CD4-positive, alpha-beta memory T cell (primary cell): ENCODE measurements at regions not wholly inside any gene's neighbourhood (a gene's known extent, or its start where the extent isn't known, plus 50 kb on each side); places are given as distances from the start of the nearest gene placed in this dataset.

Experiments used
- CTCF ChIA-PET: fragments of 350-600 bp; sonication (Branson Sonifier 250); formaldehyde crosslinking; loops from one replicate; lab custom pipeline; 2021; ENCODE audit warnings: inconsistent platforms; ENCODE audit not compliant: partially characterized antibody; lab: Charles Lee
- POLR2A ChIA-PET: fragments of 350-600 bp; sonication (Branson Sonifier 250); formaldehyde crosslinking; loops from one replicate; lab custom pipeline; 2021; ENCODE audit not compliant: partially characterized antibody; lab: Charles Lee
- DNase-seq, 5 donors: peaks; one replicate each; pipeline versions ENCODE4 v3.0.0 to v3.0.0-alpha.2; 2020 to 2022; ENCODE audit warnings: mixed read lengths in 1 of 5
- H3K27ac ChIP-seq: one replicate; pipeline ENCODE4 v1.7.0; 2013; ENCODE audit warnings: low read depth, low read length
- H3K27me3 ChIP-seq: 2 replicates; pipeline ENCODE4 v1.7.0; 2013; ENCODE audit warnings: mild to moderate bottlenecking, low read length, moderate library complexity; ENCODE audit not compliant: insufficient read depth
- H3K36me3 ChIP-seq: 2 replicates; pipeline ENCODE4 v1.7.0; 2013; ENCODE audit warnings: mild to moderate bottlenecking, low read length, moderate library complexity; ENCODE audit not compliant: insufficient read depth
- H3K4me1 ChIP-seq: 2 replicates; pipeline ENCODE4 v1.7.0; 2013; ENCODE audit warnings: mild to moderate bottlenecking, low read length, moderate library complexity; ENCODE audit not compliant: insufficient read depth
- H3K4me3 ChIP-seq, 2 donors: one replicate each; pipeline ENCODE4 v1.7.0; 2013; ENCODE audit warnings: low read length in 2 of 2, mild to moderate bottlenecking in 1 of 2
- H3K9me3 ChIP-seq, 2 donors: one replicate each; pipeline ENCODE4 v1.7.0; 2013; ENCODE audit warnings: low read length in 2 of 2, control low read depth in 1 of 2; ENCODE audit not compliant: control insufficient read depth in 1 of 2
- H3K27ac Mint-ChIP-seq, 7 donors: one replicate each; pipeline ENCODE4 v1.8.0; 2020 to 2021; ENCODE audit warnings: mixed read lengths in 7 of 7, mild to moderate bottlenecking in 6 of 7, inconsistent platforms in 3 of 7, moderate library complexity in 3 of 7
- H3K27me3 Mint-ChIP-seq, 2 donors: one replicate each; pipeline ENCODE4 v1.8.0; 2020 to 2021; ENCODE audit warnings: mixed read lengths in 2 of 2
- H3K36me3 Mint-ChIP-seq, 2 donors: one replicate each; pipeline ENCODE4 v1.8.0; 2020 to 2021; ENCODE audit warnings: mixed read lengths in 2 of 2, inconsistent platforms in 1 of 2, mild to moderate bottlenecking in 1 of 2
- H3K4me1 Mint-ChIP-seq, 4 donors: one replicate each; pipeline ENCODE4 v1.8.0; 2020 to 2021; ENCODE audit warnings: mixed read lengths in 4 of 4, mild to moderate bottlenecking in 1 of 4
- H3K4me3 Mint-ChIP-seq, 8 donors: one replicate each; pipeline ENCODE4 v1.8.0; 2020 to 2021; ENCODE audit warnings: mixed read lengths in 8 of 8, mild to moderate bottlenecking in 7 of 8, moderate library complexity in 6 of 8, inconsistent platforms in 3 of 8
- H3K9me3 Mint-ChIP-seq, 8 donors: one replicate each; pipeline ENCODE4 v1.8.0; 2020 to 2021; ENCODE audit warnings: mixed read lengths in 8 of 8, mild to moderate bottlenecking in 5 of 8, inconsistent platforms in 3 of 8, moderate library complexity in 1 of 8
- intact Hi-C: fragments of 100-400 bp; cut with micrococcal nuclease; formaldehyde crosslinking; loops from one replicate; pipeline ENCODE4 v1.15.1; 2023

- ChIA-PET CTCF (interaction anchor here (0.5 to 2.1 kb wide), 4 partner anchors 14 to 263 kb away, joined by 3 to 12 read pairs (median 3); no protein-coding TSS in a partner anchor), POLR2A (interaction anchor here (0.8 kb wide), 1 partner anchor 13 kb away, joined by 3 read pairs; no protein-coding TSS in a partner anchor)
- Histone ChIP-seq H3K4me3 (no peak overlapping the region), H3K9me3 (no peaks in the 10 kb centered on the region), H3K27ac (no peak overlapping the region), H3K27me3 (no peaks in the 10 kb centered on the region), H3K36me3 (no peaks in the 10 kb centered on the region), H3K4me1 (peaks cover 39% of the 10 kb centered on the region)
- peaks cover 16 to 39% (median 19%) of the 10 kb centered on the region in 4 donors for H3K4me1 Mint-ChIP-seq
- no peak for DNase-seq
- peaks cover 0 to 1% (median 0%) of the 10 kb centered on the region in 8 donors for H3K9me3 Mint-ChIP-seq
- H3K4me3 Mint-ChIP-seq: no peak overlapping the region
- H3K36me3 Mint-ChIP-seq: no peaks in the 10 kb centered on the region
- intact Hi-C loops: no loop called here
- H3K27ac Mint-ChIP-seq: no peak overlapping the region
- H3K27me3 Mint-ChIP-seq: peaks cover 1 to 3% of the 10 kb centered on the region in 2 donors
Observed at GRCh38 chr2:172220121-172220520, 117.4 kb upstream of the DLX2 start.

GRCh38 chr2:172223601-172224054, 120.9 kb upstream of the DLX2 start:
- DNase-seq: peak in 3 of 5 donors; percentile 19 to 43 (median 43)
- Mint-ChIP-seq H3K9me3 (peaks cover 0 to 2% (median 0%) of the 10 kb centered on the region in 8 donors), H3K36me3 (no peaks in the 10 kb centered on the region), H3K4me1 (peaks cover 29 to 63% (median 39%) of the 10 kb centered on the region in 4 donors), H3K27me3 (peaks cover 1 to 3% of the 10 kb centered on the region in 2 donors), H3K4me3 (peak overlapping the region in 7 of 8 donors; percentile 11 to 67 (median 40)), H3K27ac (peak overlapping the region in 5 of 7 donors; percentile 35 to 89 (median 72))
- Histone ChIP-seq H3K4me1 (peaks cover 58% of the 10 kb centered on the region), H3K4me3 (no peak overlapping the region), H3K27me3 (no peaks in the 10 kb centered on the region), H3K9me3 (no peaks in the 10 kb centered on the region), H3K36me3 (no peaks in the 10 kb centered on the region), H3K27ac (no peak overlapping the region)
- CTCF ChIA-PET: interaction anchor here (0.9 to 2.3 kb wide), 6 partner anchors 8 to 243 kb away, joined by 3 to 10 read pairs (median 3); no protein-coding TSS in a partner anchor
- POLR2A ChIA-PET: interaction anchor here (0.9 kb wide), 1 partner anchor 241 kb away, joined by 3 read pairs; no protein-coding TSS in a partner anchor
- intact Hi-C loops: no loop called here

GRCh38 chr2:172225786-172226185, 123.1 kb upstream of the DLX2 start:
- peaks cover 0 to 2% (median 0%) of the 10 kb centered on the region in 8 donors for H3K9me3 Mint-ChIP-seq
- Histone ChIP-seq H3K36me3 (no peaks in the 10 kb centered on the region), H3K4me1 (peaks cover 57% of the 10 kb centered on the region), H3K9me3 (no peaks in the 10 kb centered on the region), H3K4me3 (no peak overlapping the region), H3K27me3 (no peaks in the 10 kb centered on the region), H3K27ac (no peak overlapping the region)
- H3K4me3 Mint-ChIP-seq: peak overlapping the region in 2 of 8 donors; percentile 18 to 34
- DNase-seq: no peak
- ChIA-PET POLR2A (interaction anchor here (1.0 kb wide), 1 partner anchor 237 kb away, joined by 3 read pairs; no protein-coding TSS in a partner anchor), CTCF (interaction anchor here (1.1 to 7.2 kb wide), 4 partner anchors 10 to 236 kb away, joined by 3 to 40 read pairs (median 4); no protein-coding TSS in a partner anchor)
- H3K27me3 Mint-ChIP-seq: peaks cover 0 to 1% of the 10 kb centered on the region in 2 donors
- intact Hi-C loops: no loop called here
- H3K36me3 Mint-ChIP-seq: no peaks in the 10 kb centered on the region
- peak overlapping the region in 4 of 7 donors; percentile 17 to 85 (median 56) for H3K27ac Mint-ChIP-seq
- peaks cover 31 to 64% (median 43%) of the 10 kb centered on the region in 4 donors for H3K4me1 Mint-ChIP-seq

GRCh38 chr2:172226244-172227061, 123.8 kb upstream of the DLX2 start:
- Mint-ChIP-seq H3K36me3 (no peaks in the 10 kb centered on the region), H3K27me3 (peaks cover 0 to 1% of the 10 kb centered on the region in 2 donors), H3K9me3 (peaks cover 0 to 2% (median 0%) of the 10 kb centered on the region in 8 donors), H3K4me3 (peak overlapping the region in 1 of 8 donors; percentile 34), H3K4me1 (peaks cover 31 to 64% (median 44%) of the 10 kb centered on the region in 4 donors), H3K27ac (peak overlapping the region in 3 of 7 donors; percentile 17 to 85 (median 62))
- H3K9me3 ChIP-seq: no peaks in the 10 kb centered on the region
- intact Hi-C loops: no loop called here
- peaks cover 57% of the 10 kb centered on the region for H3K4me1 ChIP-seq
- CTCF ChIA-PET: interaction anchor here (1.1 to 7.2 kb wide), 5 partner anchors 9 to 235 kb away, joined by 3 to 40 read pairs (median 4); no protein-coding TSS in a partner anchor
- H3K27ac ChIP-seq: no peak overlapping the region
- H3K4me3 ChIP-seq: no peak overlapping the region
- H3K27me3 ChIP-seq: no peaks in the 10 kb centered on the region
- H3K36me3 ChIP-seq: no peaks in the 10 kb centered on the region
- POLR2A ChIA-PET: interaction anchor here (1.0 kb wide), 1 partner anchor 236 kb away, joined by 3 read pairs; no protein-coding TSS in a partner anchor
- peak in 4 of 5 donors; percentile 21 to 49 (median 34) for DNase-seq

GRCh38 chr2:172227719-172228118, 125.0 kb upstream of the DLX2 start:
- Histone ChIP-seq H3K27me3 (no peaks in the 10 kb centered on the region), H3K27ac (no peak overlapping the region), H3K9me3 (no peaks in the 10 kb centered on the region), H3K4me3 (no peak overlapping the region), H3K4me1 (peaks cover 51% of the 10 kb centered on the region), H3K36me3 (no peaks in the 10 kb centered on the region)
- DNase-seq: no peak
- ChIA-PET POLR2A (no interaction called here), CTCF (interaction anchor here (0.9 to 7.2 kb wide), 5 partner anchors 9 to 238 kb away, joined by 3 to 40 read pairs (median 3); no protein-coding TSS in a partner anchor)
- peak overlapping the region in 2 of 7 donors; percentile 11 to 29 for H3K27ac Mint-ChIP-seq
- no peaks in the 10 kb centered on the region for H3K36me3 Mint-ChIP-seq
- intact Hi-C loops: no loop called here
- peaks cover 31 to 59% (median 43%) of the 10 kb centered on the region in 4 donors for H3K4me1 Mint-ChIP-seq
- no peaks in the 10 kb centered on the region for H3K27me3 Mint-ChIP-seq
- peaks cover 0 to 2% (median 0%) of the 10 kb centered on the region in 8 donors for H3K9me3 Mint-ChIP-seq
- peak overlapping the region in 1 of 8 donors; percentile 41 for H3K4me3 Mint-ChIP-seq

GRCh38 chr2:172228177-172228808, 125.6 kb upstream of the DLX2 start:
- ChIA-PET POLR2A (no interaction called here), CTCF (interaction anchor here (1.2 to 7.2 kb wide), 3 partner anchors 20 to 237 kb away, joined by 3 to 40 read pairs (median 5); no protein-coding TSS in a partner anchor)
- Histone ChIP-seq H3K27ac (no peak overlapping the region), H3K36me3 (no peaks in the 10 kb centered on the region), H3K4me1 (peaks cover 45% of the 10 kb centered on the region), H3K27me3 (no peaks in the 10 kb centered on the region), H3K4me3 (no peak overlapping the region), H3K9me3 (no peaks in the 10 kb centered on the region)
- peak overlapping the region in 1 of 7 donors; percentile 29 for H3K27ac Mint-ChIP-seq
- H3K27me3 Mint-ChIP-seq: peaks cover 0 to 1% of the 10 kb centered on the region in 2 donors
- no peak for DNase-seq
- intact Hi-C loops: no loop called here
- H3K4me3 Mint-ChIP-seq: peak overlapping the region in 1 of 8 donors; percentile 41
- peaks cover 27 to 53% (median 38%) of the 10 kb centered on the region in 4 donors for H3K4me1 Mint-ChIP-seq
- H3K9me3 Mint-ChIP-seq: peaks cover 0 to 2% (median 0%) of the 10 kb centered on the region in 8 donors
- H3K36me3 Mint-ChIP-seq: no peaks in the 10 kb centered on the region
